B cell (primary cell): ENCODE measurements at regions not wholly inside any gene's neighbourhood (a gene's known extent, or its start where the extent isn't known, plus 50 kb on each side); places are given as distances from the start of the nearest gene placed in this dataset.

Experiments
- ATAC-seq: fragments of 200-7000 bp; cut with Tn5 transposase; one replicate; pipeline ENCODE4 v1.10.0; 2021; ENCODE audit warnings: low read depth, mild to moderate bottlenecking, moderate number of reproducible peaks, moderate library complexity
- CTCF ChIA-PET: fragments of 350-600 bp; sonication (Branson Sonifier 250); formaldehyde crosslinking; loops from one replicate; lab custom pipeline; 2021; ENCODE audit warnings: antibody characterized with exemption, inconsistent platforms; lab: Charles Lee
- POLR2A ChIA-PET: fragments of 350-600 bp; sonication (Branson Sonifier 250); formaldehyde crosslinking; loops from one replicate; lab custom pipeline; 2021; ENCODE audit warnings: antibody characterized with exemption; lab: Charles Lee
- DNase-seq: peaks from one replicate; pipeline ENCODE4 v3.0.0; 2013
- H2AFZ ChIP-seq: 2 replicates; pipeline ENCODE4 v1.6.1; 2012; ENCODE audit warnings: mild to moderate bottlenecking, low read depth, low read length; ENCODE audit not compliant: insufficient read depth, poor library complexity, severe bottlenecking
- H3K27ac ChIP-seq, 2 donors: 1 replicate in 1 of 2; 2 replicates in 1 of 2; pipeline ENCODE4 v1.5.1; 2012 to 2013; ENCODE audit warnings: low read length in 2 of 2, mild to moderate bottlenecking in 2 of 2, moderate library complexity in 1 of 2
- H3K27me3 ChIP-seq, 4 experiments: fragments of 200-600 bp in 1 of 4; sonication (generic) in 1 of 4; replicated peaks in 1 of 4; 1 replicate in 2 of 4; 2 replicates in 2 of 4; pipeline versions ENCODE4 v1.6.1 to v1.7.0; 2013 to 2016; ENCODE audit warnings: low read length in 3 of 4, mild to moderate bottlenecking in 2 of 4, mixed read lengths in 1 of 4, moderate library complexity in 1 of 4; ENCODE audit not compliant: insufficient read depth in 4 of 4, control insufficient read depth in 3 of 4; ENCODE audit errors: control extremely low read depth in 1 of 4
- H3K36me3 ChIP-seq, 2 experiments: replicated peaks in 1 of 2; 1 replicate in 1 of 2; 2 replicates in 1 of 2; pipeline versions ENCODE4 v1.6.1 to v1.7.1; 2013; ENCODE audit warnings: low read length in 1 of 2; ENCODE audit not compliant: insufficient read depth in 2 of 2, control insufficient read depth in 1 of 2; ENCODE audit errors: control extremely low read depth in 1 of 2, extremely low read depth in 1 of 2
- H3K4me1 ChIP-seq, 2 donors: fragments of 200-600 bp in 1 of 2; sonication (generic) in 1 of 2; 1 replicate in 1 of 2; 2 replicates in 1 of 2; pipeline versions ENCODE4 v1.5.1 to v1.6.1; 2013 to 2017; ENCODE audit warnings: low read length in 2 of 2; ENCODE audit not compliant: control insufficient read depth in 2 of 2, insufficient read depth in 2 of 2
- H3K4me2 ChIP-seq: replicated peaks from 2 replicates; pipeline ENCODE3; 2012; ENCODE audit warnings: mild to moderate bottlenecking, low read depth, low read length; ENCODE audit not compliant: poor library complexity, severe bottlenecking
- H3K4me3 ChIP-seq, 5 experiments: fragments of 200-600 bp in 1 of 5; sonication (generic) in 1 of 5; 1 replicate in 3 of 5; 2 replicates in 2 of 5; pipeline versions ENCODE4 v1.5.1 to v1.7.0; 2011 to 2016; ENCODE audit warnings: low read length in 4 of 5, mild to moderate bottlenecking in 4 of 5, low read depth in 2 of 5, control low read depth in 1 of 5, moderate library complexity in 1 of 5; ENCODE audit not compliant: insufficient read depth in 1 of 5; ENCODE audit errors: control extremely low read depth in 1 of 5, extremely low read depth in 1 of 5
- H3K79me2 ChIP-seq: fragments of 200-600 bp; sonication (generic); one replicate; pipeline ENCODE4 v1.6.0; 2016; ENCODE audit warnings: low read length; ENCODE audit not compliant: control insufficient read depth, insufficient read depth
- H3K9ac ChIP-seq: fragments of 200-600 bp; sonication (generic); 2 replicates; pipeline ENCODE4 v1.6.1; 2017; ENCODE audit warnings: mild to moderate bottlenecking, low read length, moderate library complexity
- H3K9me3 ChIP-seq, 3 donors: one replicate each; pipeline versions ENCODE4 v1.6.1 to v1.7.1; 2013; ENCODE audit warnings: low read length in 2 of 3; ENCODE audit not compliant: control insufficient read depth in 2 of 3, insufficient read depth in 1 of 3; ENCODE audit errors: control extremely low read depth in 1 of 3
- H4K20me1 ChIP-seq: 2 replicates; pipeline ENCODE4 v1.6.0; 2012; ENCODE audit warnings: mild to moderate bottlenecking, low read length; ENCODE audit not compliant: insufficient read depth, control insufficient read depth, poor library complexity, severe bottlenecking
- H3K27ac Mint-ChIP-seq: one replicate; pipeline ENCODE4 v1.8.0; 2021; ENCODE audit warnings: mixed read lengths
- H3K27me3 Mint-ChIP-seq: one replicate; pipeline ENCODE4 v1.8.0; 2021; ENCODE audit warnings: mixed read lengths
- H3K4me1 Mint-ChIP-seq: one replicate; pipeline ENCODE4 v1.8.0; 2021; ENCODE audit warnings: mixed read lengths
- H3K4me3 Mint-ChIP-seq: one replicate; pipeline ENCODE4 v1.8.0; 2021; ENCODE audit warnings: mixed read lengths
- H3K9me3 Mint-ChIP-seq: one replicate; pipeline ENCODE4 v1.8.0; 2022; ENCODE audit warnings: mixed read lengths; ENCODE audit not compliant: insufficient read depth
- CTCF ChIP-seq: fragments of 200-600 bp; IDR thresholded peaks from one replicate; pipeline ENCODE4 v1.8.0; 2022; ENCODE audit warnings: antibody characterized with exemption, mild to moderate bottlenecking
- EZH2 ChIP-seq: IDR thresholded peaks from 2 replicates; pipeline ENCODE4 v1.6.1; 2012; ENCODE audit warnings: borderline replicate concordance, low read depth, mild to moderate bottlenecking, moderate library complexity, low read length; ENCODE audit not compliant: insufficient read depth, poor library complexity, severe bottlenecking
- WGBS: methylation state at CpG from one replicate; pipeline ENCODE4 v1.1.5; 2013; ENCODE audit warnings: missing lambda C conversion rate; ENCODE audit not compliant: insufficient coverage; 5-methylcytosine and 5-hydroxymethylcytosine counted together
- intact Hi-C: fragments of 100-400 bp; cut with micrococcal nuclease; formaldehyde crosslinking; loops from one replicate; pipeline ENCODE4 v1.10.0; 2022

- Mint-ChIP-seq H3K27me3 (peaks cover 15% of the 10 kb centered on the region), H3K27ac (no peak overlapping the region), H3K9me3 (no peaks in the 10 kb centered on the region), H3K4me3 (no peak overlapping the region), H3K4me1 (peaks cover 11% of the 10 kb centered on the region)
- Histone ChIP-seq H3K4me1 (peaks cover 10 to 14% of the 10 kb centered on the region in 2 donors), H3K4me3 (no peak overlapping the region), H3K9me3 (no peaks in the 10 kb centered on the region), H3K4me2 (no peak overlapping the region), H3K27ac (no peak overlapping the region), H4K20me1 (no peaks in the 10 kb centered on the region), H3K9ac (no peak overlapping the region), H3K79me2 (no peaks in the 10 kb centered on the region), H3K27me3 (peaks cover 0 to 3% (median 0%) of the 10 kb centered on the region in 4 experiments), H2AFZ (no peak overlapping the region), H3K36me3 (no peaks in the 10 kb centered on the region)
- intact Hi-C loops = no loop called here
- TF ChIP-seq EZH2 (no peak), CTCF (no peak)
- ATAC-seq (no peak), DNase-seq (no peak)
- POLR2A ChIA-PET = no interaction called here
- CTCF ChIA-PET = no interaction called here
- 94% methylated on average over 13 of the region's 14 CpGs for WGBS
Measured at GRCh38 chr14:100638211-100638855, 51.1 kb upstream of the BEGAIN start.

DNA sequence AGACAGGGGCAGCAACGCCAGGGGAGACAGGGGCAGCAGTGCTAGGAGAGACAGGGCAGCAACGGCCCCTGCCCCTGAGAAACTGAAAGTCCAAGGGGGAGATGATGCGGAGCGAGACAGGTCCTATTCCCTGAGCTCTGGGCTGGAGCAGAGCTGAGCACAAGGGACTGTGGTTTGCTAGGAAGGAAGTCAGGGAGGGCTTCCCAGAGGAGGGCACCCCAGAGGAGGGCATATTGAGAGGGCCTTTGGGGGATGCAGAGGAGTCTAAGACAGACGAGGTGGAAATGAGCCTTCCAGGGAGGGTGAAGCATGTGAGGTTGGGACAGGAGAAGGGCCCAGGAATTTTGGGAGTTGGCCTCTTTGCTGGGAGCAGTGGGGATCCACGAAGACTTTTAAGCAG, 52.1 kb upstream of the BEGAIN start:
- H3K27ac Mint-ChIP-seq = no peak overlapping the region
- peaks cover 11% of the 10 kb centered on the region for H3K27me3 Mint-ChIP-seq

More for the DNA sequence above, 52.1 kb upstream of the BEGAIN start:
- no peak overlapping the region for H3K4me2 ChIP-seq
- POLR2A ChIA-PET = no interaction called here
- H4K20me1 ChIP-seq = no peaks in the 10 kb centered on the region
- H3K27me3 ChIP-seq = peaks cover 0 to 3% (median 0%) of the 10 kb centered on the region in 4 experiments
- H3K4me1 Mint-ChIP-seq = peaks cover 11% of the 10 kb centered on the region
- 77% methylated on average over 6 of the region's 6 CpGs for WGBS
- peaks cover 10 to 14% of the 10 kb centered on the region in 2 donors for H3K4me1 ChIP-seq
- CTCF ChIA-PET = no interaction called here
- DNase-seq (no peak), ATAC-seq (no peak)
- peaks cover 0 to 2% (median 0%) of the 10 kb centered on the region in 3 donors for H3K9me3 ChIP-seq
- no peak overlapping the region for H3K4me3 Mint-ChIP-seq
- H3K27ac ChIP-seq = no peak overlapping the region
- intact Hi-C loops = no loop called here
- no peak overlapping the region for H3K9ac ChIP-seq
- no peak overlapping the region for H2AFZ ChIP-seq
- TF ChIP-seq EZH2 (no peak), CTCF (no peak)
- no peak overlapping the region for H3K4me3 ChIP-seq
- no peaks in the 10 kb centered on the region for H3K36me3 ChIP-seq
- H3K9me3 Mint-ChIP-seq = no peaks in the 10 kb centered on the region
- no peaks in the 10 kb centered on the region for H3K79me2 ChIP-seq
